ENCODE measurements at regions not wholly inside any gene's neighbourhood (a gene's known extent, or its start where the extent isn't known, plus 50 kb on each side); places are given as distances from the start of the nearest gene placed in this dataset.
A peak's percentile ranks its signal among the peaks of the same experiment; 100 is the strongest.

DNA sequence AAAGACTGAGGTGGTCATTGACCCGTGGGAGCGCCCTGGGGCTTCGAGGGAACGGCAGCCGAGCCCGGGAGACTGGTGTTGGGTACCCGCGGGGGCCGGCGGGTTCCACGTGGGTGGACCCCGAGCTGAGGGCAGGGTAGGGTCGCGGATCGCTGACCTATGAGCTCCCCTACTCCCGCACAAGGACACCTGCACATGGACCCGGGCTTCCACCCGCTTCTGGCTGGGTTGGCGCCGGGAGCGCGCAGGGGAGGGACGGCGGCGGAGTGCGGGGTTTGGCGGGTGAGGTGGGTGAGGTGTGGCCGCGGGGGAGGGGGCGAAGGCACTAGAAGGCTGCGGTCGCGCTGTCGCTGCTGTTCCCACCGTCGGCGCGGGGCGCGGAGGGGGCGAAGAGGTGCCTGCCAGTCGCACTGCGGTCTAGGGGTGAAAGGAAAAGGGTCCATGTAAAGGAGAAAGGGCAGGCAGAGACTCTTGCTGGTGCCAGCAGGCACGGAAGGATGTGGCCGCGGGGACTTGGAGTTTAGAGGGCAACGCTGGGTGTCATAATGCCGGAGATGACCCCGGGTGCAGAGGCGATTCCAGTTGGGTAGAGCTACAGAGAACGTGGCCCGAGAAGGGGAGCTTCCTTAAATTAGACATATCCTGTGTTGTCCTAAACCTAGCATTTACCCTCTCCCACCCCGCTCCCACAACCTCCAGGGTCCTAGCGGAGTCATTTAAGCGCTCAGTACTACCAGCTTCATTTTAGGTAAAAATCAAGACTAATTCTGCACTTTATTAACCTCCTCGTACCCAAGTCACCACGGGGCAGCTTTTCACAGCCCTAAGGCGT, 245.9 kb upstream of the TOPAZ1 start:
- DNase-seq: peak; percentile 13 to 36 (median 32)

DNA sequence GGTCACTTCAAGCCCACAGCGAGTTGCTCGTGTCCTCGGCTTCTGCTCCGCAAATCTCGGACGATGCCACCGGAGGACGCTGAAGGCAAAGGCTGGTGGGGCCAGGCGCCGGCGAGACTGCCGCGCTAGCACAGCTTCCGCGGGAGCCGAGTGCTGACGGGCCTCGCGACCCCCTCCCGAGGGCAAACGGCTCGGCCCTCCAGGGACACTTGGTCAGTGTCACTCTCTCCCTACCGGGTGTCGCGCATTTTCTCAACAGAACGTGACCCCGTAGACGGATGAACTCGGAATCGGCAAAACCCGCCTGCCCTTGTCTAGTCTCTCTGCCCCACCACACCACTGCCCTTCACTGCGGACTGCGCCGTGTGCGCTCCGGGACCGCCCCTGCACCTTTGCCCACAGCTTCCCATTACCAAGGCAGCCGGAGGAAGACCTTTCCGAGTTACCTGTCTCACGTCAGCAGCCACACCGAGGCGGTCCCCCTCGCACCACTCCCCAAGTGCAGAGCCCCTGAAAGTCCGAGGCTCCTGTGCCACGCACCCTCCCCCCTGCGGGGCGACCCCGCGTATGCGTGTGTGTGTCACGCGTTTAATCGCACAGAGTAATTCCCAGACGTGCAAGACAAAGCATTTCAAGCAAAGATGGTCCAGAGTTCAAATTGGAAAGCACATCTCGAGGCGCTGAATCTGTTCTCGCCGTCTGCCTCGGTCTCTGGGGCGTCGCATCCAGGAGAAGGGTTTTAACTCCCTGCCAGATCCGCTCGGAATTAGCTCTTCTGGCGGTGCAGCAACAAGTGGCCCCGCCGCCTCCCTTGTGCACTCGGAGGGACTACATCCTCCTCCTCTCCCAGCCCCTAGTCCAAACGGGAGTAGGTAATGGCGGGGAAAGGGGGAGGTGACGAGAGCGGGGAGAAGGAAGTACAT, 245.0 kb upstream of the TOPAZ1 start:
- peak; percentile 29 to 54 (median 42) for DNase-seq

DNA sequence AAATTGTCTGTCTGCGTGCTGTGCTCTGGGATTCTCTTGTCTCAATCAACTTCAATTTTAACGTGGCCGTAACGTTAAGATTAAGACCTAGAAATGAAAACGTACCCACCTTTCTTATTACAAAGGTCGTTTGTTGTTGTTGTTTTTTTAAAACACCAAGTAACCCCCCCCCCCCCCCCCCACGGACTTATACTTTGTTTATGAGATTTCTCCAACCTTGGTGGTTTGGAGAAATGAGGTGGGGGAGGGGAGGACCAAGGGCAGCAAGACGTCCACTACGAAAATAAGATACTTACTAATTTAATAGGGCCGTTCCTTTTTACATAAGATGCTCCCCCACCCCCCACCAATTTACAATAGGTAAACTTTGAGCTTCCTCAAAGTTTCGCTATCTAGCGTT, 244.4 kb upstream of the TOPAZ1 start:
- no peak for DNase-seq

DNA sequence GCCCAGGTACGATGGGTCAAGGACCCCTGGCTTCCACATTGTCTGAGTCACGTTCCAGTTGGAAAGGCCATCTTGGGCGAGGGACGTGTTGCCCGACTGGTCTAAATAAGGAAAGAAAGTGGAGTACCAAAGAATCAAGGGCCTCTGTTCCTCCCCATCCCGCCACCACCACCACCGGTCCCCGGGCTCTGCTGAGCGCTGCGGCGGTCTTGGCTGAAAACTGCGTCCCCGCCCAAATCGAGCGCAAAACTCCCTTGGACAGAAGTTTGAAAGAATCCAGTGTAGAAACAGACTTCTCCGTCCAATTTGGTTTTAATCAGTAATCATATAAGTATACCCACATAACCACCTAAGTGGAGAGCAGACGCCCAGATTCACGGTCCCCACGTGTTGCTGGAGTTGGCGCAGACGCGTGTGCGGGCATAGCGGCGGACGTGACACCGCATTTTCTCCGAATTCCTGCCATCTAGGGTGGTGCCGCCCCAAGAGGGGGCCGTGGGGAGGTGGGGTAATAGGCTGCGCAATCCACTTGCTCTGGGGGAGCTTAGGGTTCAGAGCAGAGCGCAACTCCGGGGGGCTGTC, 243.8 kb upstream of the TOPAZ1 start:
- peak in 1 of 4 experiments; percentile 9 for DNase-seq

DNA sequence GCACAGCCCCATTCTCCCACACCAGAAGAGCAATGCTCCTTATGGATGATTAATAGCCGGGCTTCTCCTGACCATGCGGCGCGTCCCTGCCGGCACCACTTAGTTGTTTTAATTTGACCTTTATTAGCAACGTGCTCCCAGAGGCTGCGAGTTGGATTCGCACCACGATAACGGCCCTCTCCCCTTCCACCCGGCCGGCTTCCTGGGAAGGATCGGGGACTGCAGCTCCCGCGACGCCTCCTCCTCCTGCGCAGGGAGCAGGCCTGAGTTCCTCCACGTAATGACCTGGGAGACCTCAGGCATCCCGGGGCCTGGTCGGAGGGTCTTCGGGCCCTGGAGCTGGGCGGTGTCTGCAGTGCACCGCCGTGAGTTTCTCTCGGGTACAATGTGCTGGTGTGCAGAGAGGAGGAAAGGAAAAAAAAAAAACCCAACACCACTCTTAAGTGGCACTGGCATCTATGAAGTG, 243.3 kb upstream of the TOPAZ1 start:
- peak in 2 of 4 experiments; percentile 5 to 9 for DNase-seq

DNA sequence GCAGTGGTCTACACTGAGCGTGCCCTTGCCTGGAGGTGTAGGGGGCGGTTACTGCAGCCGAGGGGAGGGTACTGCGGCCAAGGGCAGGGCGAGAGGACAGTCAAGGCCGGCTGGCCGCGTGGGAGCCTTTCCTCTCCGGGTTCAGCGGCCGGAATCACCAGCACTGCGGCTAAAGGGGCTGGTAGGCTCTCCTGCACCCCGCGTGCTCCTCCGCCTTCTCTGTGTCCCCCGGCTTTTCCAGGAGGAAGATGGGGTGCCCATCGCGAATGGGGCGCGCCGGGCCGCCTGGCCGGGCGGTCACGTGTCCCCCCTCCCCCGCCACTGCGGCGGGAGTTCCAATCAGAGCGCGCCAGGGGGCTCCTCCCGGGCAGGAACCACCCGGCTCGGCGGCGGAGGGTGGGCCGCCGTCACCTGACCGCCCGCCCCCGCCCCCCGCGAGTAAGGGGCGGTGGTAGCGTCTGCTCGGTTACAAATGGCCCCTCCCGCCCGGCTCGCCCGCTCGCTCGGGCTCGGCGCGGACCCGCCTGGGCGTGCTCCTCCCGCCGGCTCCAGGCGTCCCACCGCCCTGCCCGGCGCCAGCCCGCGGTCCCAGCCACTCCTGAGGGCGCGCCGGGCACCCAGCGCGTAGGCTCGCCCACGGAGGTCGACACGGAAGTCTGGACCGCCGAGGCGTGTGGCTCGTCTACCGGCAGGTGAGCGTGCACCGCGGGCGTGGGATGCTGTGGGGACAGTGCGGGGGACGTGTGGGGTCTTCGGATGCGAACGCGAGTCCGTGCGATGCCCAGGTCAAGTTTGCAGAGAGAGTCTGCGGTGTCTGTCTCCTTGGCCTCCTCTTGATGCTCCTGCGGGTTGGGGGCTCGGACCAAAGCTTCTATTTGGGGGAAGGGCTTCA, 242.6 kb upstream of the TOPAZ1 start:
- DNase-seq: peak in 3 of 4 experiments; percentile 14 to 30 (median 28)

DNA sequence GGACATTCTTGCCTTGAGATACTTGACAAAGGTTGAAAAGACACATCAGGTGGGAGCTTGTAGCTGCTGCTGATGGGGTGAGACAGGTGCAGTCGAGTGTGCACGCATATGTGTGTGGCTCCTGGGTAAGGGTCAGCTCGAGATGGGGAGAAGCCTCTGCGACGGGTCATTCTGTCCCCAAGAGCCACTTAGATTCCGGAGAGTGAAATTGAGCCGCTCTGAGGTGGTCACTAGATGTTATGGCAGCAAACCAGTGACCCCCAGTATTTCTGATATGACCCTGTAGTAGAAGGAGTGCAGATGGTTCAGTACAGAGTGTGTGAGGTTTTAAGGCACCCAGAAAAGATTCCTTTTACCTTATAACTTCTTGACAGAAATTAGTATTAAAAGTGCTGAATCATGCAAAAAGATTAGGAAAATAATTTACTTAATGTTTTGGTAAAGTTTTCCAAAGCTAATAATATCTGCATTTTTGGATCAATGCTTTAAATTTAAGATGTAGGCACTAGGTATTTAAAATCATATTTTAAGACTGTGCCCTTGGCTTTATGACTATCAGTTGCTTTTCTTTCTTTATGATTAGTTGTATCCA, 241.9 kb upstream of the TOPAZ1 start:
- DNase-seq: no peak

DNA sequence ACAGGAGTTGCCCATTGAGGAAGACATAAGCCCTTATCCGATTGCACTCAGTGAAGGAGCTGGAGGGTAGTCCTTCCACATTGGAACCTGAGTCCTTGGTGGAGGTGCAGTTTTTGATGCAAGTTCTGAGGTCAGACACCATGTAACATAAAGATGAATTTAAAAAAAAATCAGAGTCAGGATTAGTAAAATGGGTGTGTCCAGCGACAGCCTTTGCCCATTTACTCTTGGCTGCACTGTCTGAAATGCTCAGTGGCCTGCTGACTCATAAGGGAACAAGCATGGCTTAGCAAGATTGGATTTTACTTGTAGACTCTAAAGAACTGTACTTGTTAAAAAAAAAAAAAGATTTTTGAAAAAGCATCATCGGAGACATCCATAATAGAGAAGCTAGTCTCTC, 241.1 kb upstream of the TOPAZ1 start:
- no peak for DNase-seq

DNA sequence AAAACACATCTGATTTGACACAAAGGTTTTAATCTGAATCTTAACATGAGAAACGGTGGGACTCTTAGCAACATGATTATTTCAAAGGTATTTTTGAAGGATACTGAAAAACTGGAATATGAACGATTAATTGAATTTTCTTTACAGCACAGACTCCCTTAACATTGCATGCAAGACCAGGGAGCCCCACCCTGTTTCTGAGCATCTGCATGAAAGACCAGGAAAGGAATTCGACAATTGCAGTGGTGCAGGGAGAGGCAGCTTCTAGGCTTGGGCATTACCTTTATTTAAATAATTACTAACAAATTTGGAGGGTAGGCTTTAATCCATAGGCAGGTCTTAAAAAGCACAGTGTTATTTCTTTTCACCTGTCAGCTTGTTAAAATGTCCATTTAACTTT, 240.6 kb upstream of the TOPAZ1 start:
- DNase-seq: no peak

DNA sequence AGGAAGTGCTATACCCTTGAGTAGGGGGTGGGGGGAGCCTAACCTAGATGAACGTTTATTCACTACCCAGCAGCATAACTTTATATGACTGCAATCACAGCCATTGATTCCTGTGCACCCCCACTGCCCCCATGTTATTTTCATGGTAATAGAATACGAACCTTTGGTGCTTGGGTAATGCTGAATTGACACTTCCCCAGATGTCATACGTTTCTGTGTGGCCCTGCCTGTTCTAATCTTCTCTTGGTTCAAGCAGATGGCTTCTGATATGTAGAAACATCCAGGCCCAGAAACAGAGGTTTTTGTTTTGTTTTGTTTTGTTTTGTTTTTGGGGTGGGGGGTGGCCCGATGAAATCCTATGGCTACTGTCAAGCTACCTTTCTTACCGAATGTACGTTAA, 237.9 kb upstream of the TOPAZ1 start:
- DNase-seq: no peak

DNA sequence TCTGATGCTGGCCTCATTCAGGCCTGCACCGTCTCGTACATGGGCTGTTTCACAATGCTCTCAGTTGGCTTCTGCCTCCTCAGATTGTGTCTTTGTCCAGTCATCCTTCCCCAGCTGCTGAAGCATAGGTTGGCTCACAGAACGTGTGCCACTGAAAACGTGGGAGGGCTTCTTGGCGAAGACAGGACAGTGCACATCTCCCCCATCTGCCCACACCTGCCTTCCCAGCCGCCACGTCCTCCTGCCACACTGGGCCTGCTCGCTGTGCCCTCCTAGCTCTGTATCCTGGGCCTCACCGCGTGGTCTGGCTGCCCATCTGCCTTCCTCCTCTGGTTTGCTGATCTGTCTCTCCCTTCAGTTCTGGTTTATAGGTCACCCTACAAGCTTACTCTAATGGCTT, 230.0 kb upstream of the TOPAZ1 start:
- DNase-seq: no peak

DNA sequence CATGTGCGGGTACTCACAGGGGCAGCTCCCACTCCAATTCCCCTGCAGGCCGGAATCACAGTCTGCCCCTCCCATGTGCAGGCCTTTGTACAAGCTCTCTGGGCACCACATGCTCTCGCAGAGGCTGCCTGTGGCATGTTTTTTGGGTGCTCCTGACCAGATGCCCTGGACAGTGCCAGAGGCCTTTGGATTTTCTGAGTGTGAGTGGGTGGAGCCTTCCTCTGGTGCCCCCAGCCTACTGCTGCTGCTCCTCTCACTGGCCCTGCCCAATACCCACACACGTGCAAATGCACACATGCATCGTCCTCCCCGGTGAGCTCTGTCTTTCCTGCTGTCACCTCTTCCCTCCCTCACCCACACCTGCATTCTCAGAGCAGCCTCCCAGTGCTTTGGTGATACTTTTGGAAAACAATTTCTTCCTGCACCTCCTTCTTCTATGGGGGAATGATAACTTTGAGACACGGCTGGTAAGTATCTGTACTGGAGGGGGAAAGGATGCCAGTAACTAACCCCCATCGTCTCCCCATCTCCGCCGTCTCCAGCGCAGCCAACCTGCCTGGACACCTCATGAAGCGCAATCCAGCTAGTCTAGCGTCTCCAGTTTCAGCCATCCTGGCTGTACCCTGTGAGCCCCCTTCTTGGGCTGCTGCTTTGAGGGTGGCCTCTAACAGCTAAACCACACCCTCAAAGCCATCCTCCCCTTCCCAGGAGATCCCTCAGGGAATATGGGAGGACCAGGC, 229.4 kb upstream of the TOPAZ1 start:
- DNase-seq: no peak

DNA sequence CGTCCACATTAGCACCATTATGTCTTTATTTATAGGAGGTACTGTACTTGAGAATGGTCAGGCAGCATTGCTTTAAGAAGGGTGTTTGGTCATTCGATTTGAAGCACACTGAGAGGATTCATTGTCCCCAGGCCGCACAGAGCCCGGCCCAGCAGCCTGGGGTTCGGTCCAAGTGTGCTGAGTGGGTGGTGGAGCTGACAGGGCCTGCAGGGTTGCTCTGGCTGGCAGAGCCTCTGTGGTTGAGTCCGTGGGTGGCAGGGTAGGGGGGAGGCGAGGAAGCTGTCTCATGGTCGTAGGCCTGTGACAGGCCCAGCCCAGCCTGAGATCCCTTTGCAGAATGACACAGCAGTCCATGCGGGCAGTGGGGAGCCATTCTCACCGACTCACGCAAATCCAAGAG, 227.7 kb upstream of the TOPAZ1 start:
- peak; percentile 28 to 48 (median 46) for DNase-seq

DNA sequence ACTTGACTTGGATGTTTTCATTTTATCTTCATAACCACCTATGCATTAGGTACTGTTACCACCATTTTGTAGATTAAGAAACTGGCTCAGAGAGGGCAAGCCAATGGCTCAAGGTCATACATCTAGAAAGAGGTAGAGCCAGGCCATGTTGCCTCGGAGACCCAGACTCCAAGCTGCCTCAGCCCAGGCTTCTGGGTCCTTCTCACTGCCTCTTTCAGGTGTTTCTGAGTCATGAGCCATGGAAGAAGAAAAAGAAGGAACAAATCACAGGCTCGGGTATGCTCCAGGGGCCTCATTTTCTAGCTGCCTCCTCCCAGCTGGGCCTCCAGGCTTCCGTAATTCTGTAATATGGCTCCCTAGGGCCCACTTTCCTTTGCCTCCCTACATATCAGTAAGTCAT, 226.5 kb upstream of the TOPAZ1 start:
- DNase-seq: no peak

DNA sequence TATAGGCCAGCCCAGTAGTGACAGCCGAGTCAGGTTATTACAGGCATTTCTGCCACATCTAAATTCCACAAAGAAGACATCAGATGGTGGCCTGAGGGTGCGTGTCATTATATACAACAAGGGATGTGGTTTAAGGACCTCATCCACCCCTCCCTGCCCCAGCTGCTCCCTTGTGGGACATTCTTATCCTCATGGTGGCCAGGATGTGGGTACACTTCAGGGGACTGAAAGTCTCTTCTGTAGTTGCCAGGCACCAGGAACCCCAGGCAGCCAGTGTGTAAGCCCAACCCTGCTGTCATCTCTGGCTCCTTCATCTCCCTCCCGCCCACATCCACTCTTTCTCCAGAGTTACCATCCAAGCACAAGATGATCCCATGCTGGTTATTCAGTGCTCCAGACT, 224.9 kb upstream of the TOPAZ1 start:
- no peak for DNase-seq

DNA sequence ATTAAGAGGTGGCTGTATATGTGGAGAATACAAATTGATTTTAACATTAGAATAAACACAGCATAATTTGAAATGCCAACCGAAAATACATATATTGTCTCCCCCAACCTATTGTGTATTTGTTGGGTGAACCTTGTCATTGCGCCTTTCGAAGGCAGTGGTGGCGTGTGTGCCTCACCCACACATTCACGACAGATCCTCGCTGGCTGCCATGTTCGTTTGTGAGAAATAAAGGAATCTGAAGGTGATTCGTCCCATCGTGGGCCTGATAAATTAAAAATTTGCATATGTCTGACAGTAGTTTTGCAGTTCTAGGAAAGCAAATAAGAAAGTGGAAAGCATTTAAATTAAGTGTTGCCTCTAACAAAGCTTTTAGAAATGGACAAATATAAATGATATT, 222.8 kb upstream of the TOPAZ1 start:
- DNase-seq: no peak

DNA sequence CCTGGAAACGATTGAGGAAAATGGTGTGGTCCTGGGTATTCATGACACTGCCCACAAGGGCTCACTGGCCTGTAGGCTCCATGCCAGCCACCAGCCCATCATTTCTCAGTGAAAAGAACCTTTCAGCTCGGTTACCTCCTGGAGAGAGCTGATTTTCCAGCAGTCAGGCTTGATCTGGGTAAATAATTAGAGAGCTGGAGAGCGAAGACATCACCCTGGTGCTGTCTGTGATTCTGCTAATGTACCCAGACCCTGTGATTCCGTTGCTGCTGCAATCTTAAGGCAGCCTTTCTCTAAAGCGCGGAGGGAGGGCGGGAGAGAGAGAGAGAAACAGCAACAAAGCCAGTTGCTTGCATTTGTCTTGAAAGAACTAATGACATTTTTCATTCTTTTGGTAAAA, 221.9 kb upstream of the TOPAZ1 start:
- no peak for DNase-seq

DNA sequence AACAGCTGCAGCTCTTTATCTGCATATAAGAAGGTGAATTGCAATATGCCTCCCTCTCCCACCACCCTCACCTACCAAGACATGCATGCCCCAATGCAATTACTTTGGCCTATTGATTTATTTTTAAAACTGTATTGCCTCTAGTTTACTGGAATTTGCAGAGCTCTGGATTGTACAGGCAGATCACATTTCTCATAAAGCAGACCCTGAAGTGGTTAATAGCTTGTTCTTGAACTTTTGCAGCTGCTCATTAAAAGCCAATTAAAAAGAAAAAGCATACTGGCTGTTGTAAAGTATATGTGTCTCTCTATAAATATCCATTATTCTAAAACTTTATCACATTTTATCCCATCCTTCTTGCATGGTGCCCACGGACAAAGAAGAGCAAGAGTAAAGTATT, 221.5 kb upstream of the TOPAZ1 start:
- no peak for DNase-seq

DNA sequence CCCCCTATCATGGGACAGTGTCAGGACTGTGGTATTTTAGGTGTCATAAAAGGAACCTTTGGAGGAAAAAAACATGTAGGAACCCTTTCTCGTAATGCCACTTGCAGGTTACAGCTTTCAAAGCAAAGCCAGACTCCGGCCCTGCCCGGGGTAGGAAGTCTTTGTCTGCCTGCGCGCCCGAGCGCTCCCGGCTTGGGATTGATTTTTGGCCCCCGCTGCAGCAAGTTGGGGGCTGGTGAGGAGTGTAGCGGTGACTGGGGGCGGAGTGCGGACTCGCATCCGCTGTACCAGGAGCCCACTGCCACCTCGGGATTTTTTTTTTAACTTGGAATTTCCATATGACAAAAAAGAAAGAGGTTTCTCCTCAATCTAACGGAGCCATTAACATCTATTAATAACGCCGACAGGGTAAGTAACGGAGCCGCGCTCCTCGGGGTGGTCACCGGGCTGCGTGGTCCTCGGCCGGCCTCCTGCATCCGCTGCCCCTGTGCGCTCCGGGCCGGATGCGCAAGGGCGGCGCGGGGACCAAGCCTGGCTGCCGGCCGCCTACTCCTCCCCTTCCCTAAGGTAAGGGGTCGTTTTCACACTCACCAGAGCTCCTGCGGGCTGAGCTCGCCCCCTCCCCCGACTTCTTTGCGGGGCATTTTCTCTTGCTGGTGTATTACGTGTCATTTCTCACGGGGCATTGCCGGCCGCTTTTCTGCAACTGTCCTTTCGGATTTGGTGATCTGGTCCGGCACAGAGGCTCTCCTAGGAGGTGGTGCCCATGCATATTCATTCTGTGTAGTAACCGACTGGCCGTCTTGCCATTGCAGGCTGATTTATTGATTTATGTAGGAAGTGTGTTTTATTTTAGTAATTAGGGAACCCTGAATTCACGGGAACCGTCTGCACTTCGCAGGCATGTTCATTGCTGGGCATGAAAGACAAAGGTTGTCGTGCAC, 219.8 kb upstream of the TOPAZ1 start:
- DNase-seq: no peak
